Stimulated activated CD8-positive, alpha-beta memory T cell treated with anti-CD3 and anti-CD28 coated beads, Interleukin-2, amount 100 ng/mL, for 48 hours (primary cell): ENCODE measurements at regions not wholly inside any gene's neighbourhood (a gene's known extent, or its start where the extent isn't known, plus 50 kb on each side); places are given as distances from the start of the nearest gene placed in this dataset.

Source experiments
- DNase-seq, 2 donors: peaks; one replicate each; pipeline ENCODE4 v3.0.0-alpha.2; 2020; ENCODE audit warnings: low read depth in 2 of 2

DNA sequence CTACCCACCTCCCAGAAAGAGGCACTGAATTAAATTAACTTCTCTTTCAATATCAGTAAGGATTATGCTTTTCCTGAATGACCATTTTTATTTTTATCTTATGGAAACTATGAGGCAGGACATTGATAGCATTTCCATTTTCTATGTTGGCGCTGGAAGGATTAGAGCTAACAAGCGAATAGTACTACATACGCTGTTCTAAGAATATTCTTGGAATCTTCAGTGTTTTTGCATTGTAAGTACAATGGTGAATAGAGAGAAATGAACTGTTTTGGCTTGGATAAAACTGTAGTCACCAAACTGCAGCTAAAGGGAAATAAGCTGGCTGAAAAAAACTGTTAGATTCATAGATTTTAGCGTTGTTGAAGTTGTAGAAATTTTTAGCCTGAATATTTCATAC lies 779.0 kb upstream of the ADGRL4 start:
- DNase-seq: no peak

GRCh38 chr1:79781261-79781660 lies 774.7 kb upstream of the ADGRL4 start:
- DNase-seq: no peak

- no peak for DNase-seq
Measured at GRCh38 chr1:79777481-79778219, 771.1 kb upstream of the ADGRL4 start.

GRCh38 chr1:79775402-79775801 lies 768.9 kb upstream of the ADGRL4 start:
- no peak for DNase-seq

- DNase-seq: no peak
Measured at GRCh38 chr1:79773385-79773784, 766.9 kb upstream of the ADGRL4 start.

- DNase-seq: no peak
Measured at GRCh38 chr1:79762461-79762860, 755.9 kb upstream of the ADGRL4 start.

DNA sequence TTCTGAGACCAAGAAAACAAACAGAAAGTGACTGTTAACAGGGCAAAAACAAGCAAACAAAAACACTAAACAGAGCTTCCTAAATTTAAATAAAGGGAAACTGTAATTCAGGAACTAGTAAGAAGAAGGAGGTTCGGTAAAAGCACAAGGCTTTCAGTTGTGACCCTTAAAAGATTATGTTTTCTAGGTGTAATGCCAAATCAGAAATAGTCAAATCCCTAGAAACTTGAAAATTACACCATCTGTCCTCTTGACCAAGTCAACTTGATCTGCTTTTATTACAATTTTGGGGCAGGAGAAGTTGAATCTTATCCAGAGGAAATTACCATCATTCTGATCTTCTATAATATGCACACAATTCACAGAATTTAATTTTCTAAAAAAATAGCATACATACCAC lies 754.0 kb upstream of the ADGRL4 start:
- no peak for DNase-seq

GRCh38 chr1:79749607-79750006 lies 743.1 kb upstream of the ADGRL4 start:
- no peak for DNase-seq

DNA sequence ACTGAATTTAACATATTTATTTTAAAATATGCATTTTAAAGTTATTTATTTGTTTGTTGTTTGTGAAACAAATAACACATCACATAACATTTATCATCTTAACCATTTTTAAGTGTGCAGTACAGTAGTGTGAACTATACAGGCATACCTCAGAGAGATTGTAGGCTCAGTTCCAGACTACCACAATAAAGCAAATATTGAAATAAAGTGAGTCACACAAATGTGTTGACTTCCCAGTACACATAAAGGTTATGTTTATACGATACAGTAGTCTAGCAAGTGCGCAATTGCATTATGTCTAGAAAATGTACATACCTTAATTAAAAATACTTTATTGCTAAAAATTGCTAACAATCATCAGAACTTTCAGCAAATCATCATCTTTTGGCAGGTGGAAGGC lies 739.4 kb upstream of the ADGRL4 start:
- no peak for DNase-seq

GRCh38 chr1:79744746-79745145 lies 738.2 kb upstream of the ADGRL4 start:
- DNase-seq: no peak

GRCh38 chr1:79741720-79742421 lies 735.3 kb upstream of the ADGRL4 start:
- no peak for DNase-seq

DNA sequence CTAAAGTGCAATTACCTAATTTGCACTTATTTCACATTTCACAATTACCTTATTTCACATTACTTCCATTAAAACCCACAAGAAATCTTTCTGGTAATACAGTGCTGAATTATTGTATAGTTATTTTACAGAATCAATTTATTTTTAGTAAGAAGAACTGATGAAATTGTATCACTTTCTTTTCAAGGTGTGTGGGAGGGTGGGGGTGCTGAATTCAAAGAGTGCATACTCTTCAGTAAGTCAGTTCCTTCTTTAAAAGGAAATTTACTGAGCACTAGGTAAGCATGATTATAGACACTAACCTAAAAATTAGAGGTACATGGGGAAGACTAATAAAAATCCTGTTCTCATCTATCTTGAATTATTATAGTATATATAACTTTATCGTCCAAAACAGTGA lies 731.6 kb upstream of the ADGRL4 start:
- DNase-seq: no peak

GRCh38 chr1:79737193-79737592 lies 730.7 kb upstream of the ADGRL4 start:
- no peak for DNase-seq

GRCh38 chr1:79732950-79733349 lies 726.4 kb upstream of the ADGRL4 start:
- no peak for DNase-seq

DNA sequence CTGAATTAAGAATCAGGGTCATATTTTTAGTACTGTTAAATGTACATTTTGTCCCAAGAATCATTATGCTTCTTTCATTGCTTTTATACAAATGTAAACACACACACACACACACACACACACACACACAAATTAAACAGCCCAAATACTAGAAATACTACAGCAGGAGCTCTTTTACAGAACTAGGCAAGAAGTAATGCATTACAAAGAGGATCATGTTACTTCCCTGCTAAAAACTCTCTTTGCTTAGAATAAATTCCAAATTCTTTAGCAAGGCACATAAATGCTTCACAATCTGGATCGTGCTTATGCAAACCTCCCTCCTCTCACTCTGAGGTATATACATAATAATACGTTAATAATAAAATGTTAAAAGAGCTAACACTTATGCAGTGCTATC lies 720.4 kb upstream of the ADGRL4 start:
- no peak for DNase-seq

GRCh38 chr1:79726321-79726720 lies 719.8 kb upstream of the ADGRL4 start:
- DNase-seq: no peak

DNA sequence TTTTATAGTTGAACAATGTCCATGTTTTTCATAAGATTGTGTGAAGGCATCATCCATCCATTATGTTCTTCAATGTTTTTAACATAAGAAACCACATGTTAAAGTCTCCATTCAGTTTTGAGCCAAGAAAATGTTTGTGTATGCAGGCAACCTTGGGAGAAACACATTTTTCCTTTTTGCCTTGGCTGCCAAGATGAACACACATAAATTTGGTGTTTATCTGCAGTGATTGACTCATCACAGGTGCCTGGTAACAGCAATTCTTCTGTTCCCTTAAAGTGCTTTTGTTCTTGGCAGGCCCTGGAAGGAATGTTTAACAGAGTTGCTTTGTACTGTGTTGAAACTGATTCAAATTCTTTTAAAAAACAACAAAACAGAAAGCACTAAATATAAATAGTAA lies 709.9 kb upstream of the ADGRL4 start:
- DNase-seq: no peak

- no peak for DNase-seq
Measured at GRCh38 chr1:79714664-79715063, 708.1 kb upstream of the ADGRL4 start.

GRCh38 chr1:79711001-79711431 lies 704.5 kb upstream of the ADGRL4 start:
- DNase-seq: no peak

- no peak for DNase-seq
Measured at GRCh38 chr1:79708646-79709265, 702.2 kb upstream of the ADGRL4 start.

DNA sequence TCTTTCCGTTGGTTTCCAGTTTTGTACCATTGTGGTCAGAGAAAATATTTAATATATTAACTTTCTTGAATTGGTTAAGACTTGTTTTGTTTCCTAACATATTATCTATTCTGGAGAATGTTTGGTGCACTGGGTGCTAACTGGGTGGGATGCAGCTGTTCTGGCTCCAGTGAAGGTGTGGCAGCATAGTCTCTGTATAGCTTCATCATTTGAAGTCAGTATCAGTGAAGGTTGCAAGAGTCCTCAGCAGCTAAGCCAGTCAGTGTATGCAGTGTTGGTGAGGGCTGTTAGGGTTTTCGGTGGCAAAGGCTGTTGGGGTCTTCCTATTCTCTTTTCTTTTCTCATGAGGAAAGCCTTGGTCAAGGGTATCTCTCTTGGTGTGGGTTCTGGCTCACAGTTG lies 698.7 kb upstream of the ADGRL4 start:
- DNase-seq: no peak

GRCh38 chr1:79704067-79704466 lies 697.5 kb upstream of the ADGRL4 start:
- no peak for DNase-seq
